ENCODE measurements at regions not wholly inside any gene's neighbourhood (a gene's known extent, or its start where the extent isn't known, plus 50 kb on each side); places are given as distances from the start of the nearest gene placed in this dataset.
"Not testable (repeated sequence)": the region's sequence is repeated elsewhere in the genome, so short reads cannot be mapped to it uniquely, and the experiment has no call there.

- no peak for DNase-seq
Measured at GRCh38 chr7:156050636-156051569, 238.6 kb upstream of the SHH start.

GRCh38 chr7:156049366-156049765 lies 237.1 kb upstream of the SHH start:
- DNase-seq: no peak

GRCh38 chr7:156046031-156046560 lies 233.8 kb upstream of the SHH start:
- no peak for DNase-seq

- DNase-seq: no peak
Measured at GRCh38 chr7:156043416-156044178, 231.3 kb upstream of the SHH start.

GRCh38 chr7:156041398-156041797 lies 229.1 kb upstream of the SHH start:
- no peak for DNase-seq

- no peak for DNase-seq
Measured at GRCh38 chr7:156039971-156040677, 227.9 kb upstream of the SHH start.

- DNase-seq: no peak
Measured at GRCh38 chr7:156039194-156039593, 226.9 kb upstream of the SHH start.

GRCh38 chr7:156038345-156038744 lies 226.1 kb upstream of the SHH start:
- no peak for DNase-seq

GRCh38 chr7:156036153-156036552 lies 223.9 kb upstream of the SHH start:
- no peak for DNase-seq

GRCh38 chr7:156035387-156035786 lies 223.1 kb upstream of the SHH start:
- DNase-seq: not testable (repeated sequence)

- DNase-seq: no peak
Measured at GRCh38 chr7:156034397-156034796, 222.1 kb upstream of the SHH start.

GRCh38 chr7:156032973-156033372 lies 220.7 kb upstream of the SHH start:
- DNase-seq: no peak

GRCh38 chr7:156031679-156032478 lies 219.6 kb upstream of the SHH start:
- no peak for DNase-seq

GRCh38 chr7:156029460-156030007 lies 217.3 kb upstream of the SHH start:
- DNase-seq: no peak

GRCh38 chr7:156028521-156028920 lies 216.3 kb upstream of the SHH start:
- DNase-seq: no peak

- no peak for DNase-seq
Measured at GRCh38 chr7:156027821-156028220, 215.6 kb upstream of the SHH start.

- no peak for DNase-seq
Measured at GRCh38 chr7:156026603-156027002, 214.3 kb upstream of the SHH start.

GRCh38 chr7:156026076-156026600 lies 213.9 kb upstream of the SHH start:
- DNase-seq: no peak

GRCh38 chr7:156025675-156026074 lies 213.4 kb upstream of the SHH start:
- DNase-seq: no peak

- no peak for DNase-seq
Measured at GRCh38 chr7:156024201-156024600, 211.9 kb upstream of the SHH start.

All from NCI-H82 (cell line).